Smooth muscle cell (in vitro differentiated cells): ENCODE measurements at regions not wholly inside any gene's neighbourhood (a gene's known extent, or its start where the extent isn't known, plus 50 kb on each side); places are given as distances from the start of the nearest gene placed in this dataset.
A peak's percentile ranks its signal among the peaks of the same experiment; 100 is the strongest.

Experiments
- DNase-seq: peaks from one replicate; lab custom pipeline; 2025; ENCODE audit not compliant: unreplicated experiment; lab: John Stamatoyannopoulos, UW
- H2AFZ ChIP-seq: fragments of 200-600 bp; sonication (generic); 2 replicates; pipeline ENCODE4 v1.6.0; 2016; ENCODE audit warnings: antibody characterized with exemption, low read depth, mild to moderate bottlenecking
- H3F3A ChIP-seq: fragments of 200-600 bp; sonication (generic); 2 replicates; pipeline ENCODE4 v1.6.0; 2017; ENCODE audit warnings: antibody characterized with exemption, low read depth
- H3K27ac ChIP-seq: fragments of 200-600 bp; sonication (generic); 2 replicates; pipeline ENCODE4 v1.5.1; 2016; ENCODE audit warnings: low read depth, mild to moderate bottlenecking
- H3K27me3 ChIP-seq: fragments of 200-600 bp; sonication (generic); 2 replicates; pipeline ENCODE4 v1.6.1; 2016; ENCODE audit warnings: low read depth, mild to moderate bottlenecking
- H3K36me3 ChIP-seq: fragments of 200-600 bp; sonication (generic); 2 replicates; pipeline ENCODE4 v1.5.1; 2016; ENCODE audit warnings: low read depth
- H3K4me1 ChIP-seq: fragments of 200-600 bp; sonication (generic); 2 replicates; pipeline ENCODE4 v1.5.1; 2016; ENCODE audit warnings: low read depth
- H3K4me2 ChIP-seq: fragments of 200-600 bp; sonication (generic); 2 replicates; pipeline ENCODE4 v1.6.0; 2016; ENCODE audit warnings: mild to moderate bottlenecking
- H3K4me3 ChIP-seq: fragments of 200-600 bp; sonication (generic); 2 replicates; pipeline ENCODE4 v1.5.1; 2016; ENCODE audit warnings: mild to moderate bottlenecking
- H3K79me2 ChIP-seq: fragments of 200-600 bp; sonication (generic); 2 replicates; pipeline ENCODE4 v1.6.0; 2016; ENCODE audit warnings: low read depth, mild to moderate bottlenecking
- H3K9ac ChIP-seq: fragments of 200-600 bp; sonication (generic); 2 replicates; pipeline ENCODE4 v1.6.0; 2016; ENCODE audit warnings: low read depth
- H3K9me3 ChIP-seq: fragments of 200-600 bp; sonication (generic); replicated peaks from 2 replicates; pipeline ENCODE4 v1.5.1; 2016; ENCODE audit warnings: low read depth
- H4K20me1 ChIP-seq: fragments of 200-600 bp; sonication (generic); 2 replicates; pipeline ENCODE4 v1.6.0; 2016; ENCODE audit warnings: low read depth
- CTCF ChIP-seq: fragments of 200-600 bp; sonication (generic); IDR thresholded peaks from 2 replicates; pipeline ENCODE4 v1.5.1; 2017; ENCODE audit warnings: borderline replicate concordance, mild to moderate bottlenecking, antibody characterized with exemption; ENCODE audit not compliant: insufficient read depth, poor library complexity, severe bottlenecking
- WGBS: methylation state at CpG from one replicate; pipeline ENCODE4 v1.1.7; 2016; ENCODE audit warnings: low lambda C conversion rate; 5-methylcytosine and 5-hydroxymethylcytosine counted together

- Histone ChIP-seq H3K9ac (peak overlapping the region; percentile 9), H3K4me1 (peaks cover 42% of the 10 kb centered on the region), H3K27me3 (no peaks in the 10 kb centered on the region), H3K4me3 (peak overlapping the region; percentile 30), H3K36me3 (no peaks in the 10 kb centered on the region), H4K20me1 (no peaks in the 10 kb centered on the region), H2AFZ (peak overlapping the region; percentile 91), H3K9me3 (no peaks in the 10 kb centered on the region), H3F3A (no peaks in the 10 kb centered on the region), H3K27ac (peak overlapping the region; percentile 68), H3K79me2 (peaks cover 9% of the 10 kb centered on the region), H3K4me2 (peak overlapping the region; percentile 76)
- no peak for DNase-seq
- 16% methylated on average over 2 of the region's 2 CpGs for WGBS
- no peak for TF ChIP-seq CTCF
Observed at GRCh38 chr6:121851056-121851455, 415.6 kb downstream of the GJA1 start.

GRCh38 chr6:121853686-121854085, 418.2 kb downstream of the GJA1 start:
- no peaks in the 10 kb centered on the region for H3K27me3 ChIP-seq
- no peaks in the 10 kb centered on the region for H4K20me1 ChIP-seq
- H2AFZ ChIP-seq: no peak overlapping the region
- no peaks in the 10 kb centered on the region for H3K36me3 ChIP-seq
- peaks cover 6% of the 10 kb centered on the region for H3K79me2 ChIP-seq
- H3F3A ChIP-seq: peaks cover 4% of the 10 kb centered on the region
- H3K27ac ChIP-seq: no peak overlapping the region
- no peak for TF ChIP-seq CTCF
- H3K4me1 ChIP-seq: peaks cover 31% of the 10 kb centered on the region
- H3K4me2 ChIP-seq: no peak overlapping the region
- 94% methylated on average over 4 of the region's 4 CpGs for WGBS
- no peaks in the 10 kb centered on the region for H3K9me3 ChIP-seq
- H3K9ac ChIP-seq: no peak overlapping the region
- DNase-seq: no peak
- H3K4me3 ChIP-seq: no peak overlapping the region

- H3F3A ChIP-seq: peaks cover 4% of the 10 kb centered on the region
- no peak overlapping the region for H3K9ac ChIP-seq
- H3K4me3 ChIP-seq: no peak overlapping the region
- no peaks in the 10 kb centered on the region for H4K20me1 ChIP-seq
- WGBS: 92% methylated on average over 4 of the region's 4 CpGs
- no peaks in the 10 kb centered on the region for H3K9me3 ChIP-seq
- no peaks in the 10 kb centered on the region for H3K36me3 ChIP-seq
- H3K27me3 ChIP-seq: no peaks in the 10 kb centered on the region
- DNase-seq: no peak
- TF ChIP-seq CTCF: no peak
- H3K27ac ChIP-seq: no peak overlapping the region
- H3K79me2 ChIP-seq: no peaks in the 10 kb centered on the region
- no peak overlapping the region for H3K4me2 ChIP-seq
- H3K4me1 ChIP-seq: peaks cover 22% of the 10 kb centered on the region
- H2AFZ ChIP-seq: peak overlapping the region; percentile 39
Observed at GRCh38 chr6:121855521-121855920, 420.1 kb downstream of the GJA1 start.

- no peaks in the 10 kb centered on the region for H3K79me2 ChIP-seq
- TF ChIP-seq CTCF: no peak
- WGBS: 46% methylated on average over 2 of the region's 2 CpGs
- no peak overlapping the region for H3K4me3 ChIP-seq
- H4K20me1 ChIP-seq: no peaks in the 10 kb centered on the region
- H2AFZ ChIP-seq: peak overlapping the region; percentile 66
- peaks cover 4% of the 10 kb centered on the region for H3K9me3 ChIP-seq
- peak overlapping the region; percentile 31 for H3K4me2 ChIP-seq
- H3K27ac ChIP-seq: peak overlapping the region; percentile 28
- no peaks in the 10 kb centered on the region for H3K27me3 ChIP-seq
- peaks cover 4% of the 10 kb centered on the region for H3F3A ChIP-seq
- no peak overlapping the region for H3K9ac ChIP-seq
- no peak for DNase-seq
- no peaks in the 10 kb centered on the region for H3K36me3 ChIP-seq
- peaks cover 14% of the 10 kb centered on the region for H3K4me1 ChIP-seq
Observed at GRCh38 chr6:121856296-121856695, 420.9 kb downstream of the GJA1 start.
